ENCODE measurements at regions not wholly inside any gene's neighbourhood (a gene's known extent, or its start where the extent isn't known, plus 50 kb on each side); places are given as distances from the start of the nearest gene placed in this dataset.

- TF ChIP-seq EP300 (IDR thresholded peaks at IDR 0.05) = no peak
- TF ChIP-seq POLR2A (IDR thresholded peaks at IDR 0.05; ENCODE audit: low read depth) = no peak
- TF ChIP-seq CTCF (IDR thresholded peaks at IDR 0.05) = no peak
- TF ChIP-seq POLR2AphosphoS5 (IDR thresholded peaks at IDR 0.05) = no peak
- DNase-seq (ENCODE audit: extremely low spot score) = no peak
- Histone ChIP-seq H3K27ac (replicated peaks in 1 of 4) (no peak overlapping the region), H3K4me1 (no peaks in the 10 kb centered on the region), H3K4me3 (no peak overlapping the region), H3K9me3 (peaks cover 0 to 14% (median 6%) of the 10 kb centered on the region in 4 donors), H3K27me3 (no peaks in the 10 kb centered on the region), H3K36me3 (no peaks in the 10 kb centered on the region)
- 91% methylated on average over 3 of the region's 3 CpGs for WGBS
- intact Hi-C loops (cut with DNase I) = no loop called here
Observed at GRCh38 chr6:94036024-94036423, 616.7 kb upstream of the EPHA7 start.

GRCh38 chr6:94027374-94027773, 608.0 kb upstream of the EPHA7 start:
- H3K4me1 ChIP-seq = no peaks in the 10 kb centered on the region
- no peak for DNase-seq (ENCODE audit: extremely low spot score)
- no peaks in the 10 kb centered on the region for H3K27me3 ChIP-seq
- WGBS = 88% methylated on average over 1 of the region's 1 CpG
- TF ChIP-seq EP300 (IDR thresholded peaks at IDR 0.05) = no peak
- no peak for TF ChIP-seq CTCF (IDR thresholded peaks at IDR 0.05)
- TF ChIP-seq POLR2A (IDR thresholded peaks at IDR 0.05; ENCODE audit: low read depth) = no peak
- TF ChIP-seq POLR2AphosphoS5 (IDR thresholded peaks at IDR 0.05) = no peak
- H3K36me3 ChIP-seq = no peaks in the 10 kb centered on the region
- no peak overlapping the region for H3K27ac ChIP-seq (replicated peaks in 1 of 4)
- intact Hi-C loops (cut with DNase I) = no loop called here
- H3K4me3 ChIP-seq = no peak overlapping the region
- peaks cover 0 to 6% (median 0%) of the 10 kb centered on the region in 4 donors for H3K9me3 ChIP-seq

GRCh38 chr6:94026575-94026974, 607.2 kb upstream of the EPHA7 start:
- no peaks in the 10 kb centered on the region for H3K27me3 ChIP-seq
- H3K4me1 ChIP-seq = no peaks in the 10 kb centered on the region
- TF ChIP-seq POLR2A (IDR thresholded peaks at IDR 0.05; ENCODE audit: low read depth) (no peak), EP300 (IDR thresholded peaks at IDR 0.05) (no peak), CTCF (IDR thresholded peaks at IDR 0.05) (no peak), POLR2AphosphoS5 (IDR thresholded peaks at IDR 0.05) (no peak)
- no peak overlapping the region for H3K27ac ChIP-seq (replicated peaks in 1 of 4)
- WGBS = 86% methylated on average over 8 of the region's 8 CpGs
- no peak overlapping the region for H3K4me3 ChIP-seq
- peaks cover 0 to 6% (median 0%) of the 10 kb centered on the region in 4 donors for H3K9me3 ChIP-seq
- intact Hi-C loops (cut with DNase I) = no loop called here
- H3K36me3 ChIP-seq = no peaks in the 10 kb centered on the region
- no peak for DNase-seq (ENCODE audit: extremely low spot score)

- Histone ChIP-seq H3K4me1 (no peaks in the 10 kb centered on the region), H3K27ac (replicated peaks in 1 of 4) (no peak overlapping the region), H3K36me3 (no peaks in the 10 kb centered on the region), H3K27me3 (no peaks in the 10 kb centered on the region), H3K4me3 (no peak overlapping the region), H3K9me3 (no peaks in the 10 kb centered on the region)
- no peak for TF ChIP-seq EP300 (IDR thresholded peaks at IDR 0.05)
- TF ChIP-seq POLR2AphosphoS5 (IDR thresholded peaks at IDR 0.05) = no peak
- no peak for TF ChIP-seq POLR2A (IDR thresholded peaks at IDR 0.05; ENCODE audit: low read depth)
- TF ChIP-seq CTCF (IDR thresholded peaks at IDR 0.05) = no peak
- intact Hi-C loops (cut with DNase I) = no loop called here
- DNase-seq (ENCODE audit: extremely low spot score) = no peak
- WGBS = 29% methylated on average over 1 of the region's 1 CpG
Observed at GRCh38 chr6:94005835-94006234, 586.5 kb upstream of the EPHA7 start.

- no peak for DNase-seq (ENCODE audit: extremely low spot score)
- Histone ChIP-seq H3K4me1 (no peaks in the 10 kb centered on the region), H3K27ac (replicated peaks in 1 of 4) (no peak overlapping the region), H3K9me3 (no peaks in the 10 kb centered on the region), H3K4me3 (no peak overlapping the region), H3K36me3 (no peaks in the 10 kb centered on the region), H3K27me3 (no peaks in the 10 kb centered on the region)
- WGBS = 18% methylated on average over 1 of the region's 1 CpG
- no peak for TF ChIP-seq POLR2AphosphoS5 (IDR thresholded peaks at IDR 0.05)
- TF ChIP-seq EP300 (IDR thresholded peaks at IDR 0.05) = no peak
- TF ChIP-seq CTCF (IDR thresholded peaks at IDR 0.05) = no peak
- no peak for TF ChIP-seq POLR2A (IDR thresholded peaks at IDR 0.05; ENCODE audit: low read depth)
- intact Hi-C loops (cut with DNase I) = no loop called here
Observed at GRCh38 chr6:93992976-93993375, 573.6 kb upstream of the EPHA7 start.
